Thoracic aorta (tissue), 2 donors: ENCODE measurements at regions not wholly inside any gene's neighbourhood (a gene's known extent, or its start where the extent isn't known, plus 50 kb on each side); places are given as distances from the start of the nearest gene placed in this dataset.

Experiments
- ATAC-seq: fragments of 150-250 bp; one replicate; pipeline ENCODE4 v1.8.0; 2017; ENCODE audit warnings: low read depth; ENCODE audit not compliant: insufficient number of reproducible peaks, low FRiP score
- DNase-seq: peaks from one replicate; pipeline ENCODE4 v3.0.0-alpha.2; 2020; ENCODE audit warnings: low spot score
- H3K27ac ChIP-seq, 2 donors: fragments of 200-600 bp; sonication (generic); 1 replicate in 1 of 2; 2 replicates in 1 of 2; pipeline ENCODE4 v1.5.1; 2016; ENCODE audit warnings: mild to moderate bottlenecking in 2 of 2, moderate library complexity in 2 of 2
- H3K27me3 ChIP-seq: fragments of 200-600 bp; sonication (generic); replicated peaks from 2 replicates; pipeline ENCODE4 v1.6.0; 2016; ENCODE audit warnings: mild to moderate bottlenecking; ENCODE audit not compliant: insufficient read depth
- H3K36me3 ChIP-seq: fragments of 200-600 bp; sonication (generic); one replicate; pipeline ENCODE4 v1.5.1; 2016
- H3K4me1 ChIP-seq, 2 donors: fragments of 200-600 bp; sonication (generic); 1 replicate in 1 of 2; 2 replicates in 1 of 2; pipeline versions ENCODE4 v1.5.1 to v1.6.0; 2016; ENCODE audit warnings: low read depth in 2 of 2, mild to moderate bottlenecking in 1 of 2; ENCODE audit not compliant: control insufficient read depth in 1 of 2
- H3K4me3 ChIP-seq: fragments of 200-600 bp; sonication (generic); 2 replicates; pipeline ENCODE4 v1.5.1; 2016; ENCODE audit warnings: mild to moderate bottlenecking
- H3K9me3 ChIP-seq: fragments of 200-600 bp; sonication (generic); 2 replicates; pipeline ENCODE4 v1.5.1; 2016
- CTCF ChIP-seq: fragments of 200-600 bp; sonication (generic); IDR thresholded peaks from one replicate; pipeline ENCODE4 v1.5.1; 2019; ENCODE audit warnings: antibody characterized with exemption

DNA sequence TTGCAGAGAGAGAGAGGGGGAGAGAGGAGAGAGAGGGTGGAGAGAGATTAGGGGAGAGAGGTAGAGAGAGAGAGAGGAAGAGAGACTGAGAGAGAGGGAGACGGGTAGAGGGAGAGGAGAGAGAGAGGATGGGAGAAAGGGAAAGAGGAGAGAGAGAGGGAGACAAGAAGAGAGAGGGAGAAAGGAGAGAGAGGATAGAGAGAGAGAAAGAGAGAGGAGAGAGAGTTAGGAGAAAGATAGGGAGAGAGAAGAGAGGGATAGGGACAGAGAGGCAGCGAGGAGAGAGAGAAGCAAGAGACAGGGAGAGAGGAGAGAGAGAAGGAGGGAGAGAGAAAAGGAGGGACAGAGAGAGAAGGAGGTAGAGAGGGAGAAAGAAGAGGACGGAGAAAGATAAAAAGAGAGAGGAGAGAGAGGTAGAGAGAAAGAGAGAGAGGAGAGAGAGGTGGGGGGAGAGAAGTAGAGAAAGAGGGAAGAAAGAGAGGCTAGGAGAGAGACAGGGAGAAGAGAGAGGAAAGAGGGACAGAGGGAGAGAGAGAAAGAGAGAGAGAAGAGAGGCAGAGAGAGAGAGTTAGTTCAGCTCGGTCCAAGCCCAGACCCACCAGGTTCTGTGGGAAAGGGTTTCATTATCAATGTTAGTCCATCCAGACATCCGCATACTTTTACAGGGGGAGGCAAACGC is 399.3 kb downstream of the ZSWIM6 start:
- Histone ChIP-seq H3K9me3 (no peaks in the 10 kb centered on the region), H3K27me3 (no peaks in the 10 kb centered on the region), H3K36me3 (no peaks in the 10 kb centered on the region), H3K27ac (no peak overlapping the region), H3K4me1 (no peaks in the 10 kb centered on the region), H3K4me3 (no peak overlapping the region)
- no peak for TF ChIP-seq CTCF
- ATAC-seq (no peak), DNase-seq (no peak)

DNA sequence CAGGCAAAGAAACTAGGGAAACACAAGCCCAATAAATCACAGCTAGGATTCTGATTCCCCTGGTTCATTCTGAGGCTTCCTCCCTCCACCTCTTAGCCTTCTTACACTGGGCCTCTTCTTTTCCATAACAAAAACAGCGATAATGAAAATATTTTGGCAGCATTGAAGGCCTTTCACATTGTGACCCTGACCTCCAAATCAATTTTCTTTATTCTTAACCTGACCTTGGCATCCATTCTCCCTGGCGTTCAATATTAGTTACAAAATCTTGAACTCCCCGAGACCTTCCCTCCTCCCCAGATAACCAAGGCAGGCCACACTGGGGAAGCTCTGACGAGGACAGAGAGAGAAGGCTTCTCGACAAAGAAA is 399.9 kb downstream of the ZSWIM6 start:
- no peak overlapping the region for H3K27ac ChIP-seq
- H3K9me3 ChIP-seq: no peaks in the 10 kb centered on the region
- no peak for TF ChIP-seq CTCF
- DNase-seq: no peak
- peak overlapping the region; percentile 48 for H3K4me3 ChIP-seq
- no peak for ATAC-seq
- H3K27me3 ChIP-seq: no peaks in the 10 kb centered on the region
- no peaks in the 10 kb centered on the region for H3K36me3 ChIP-seq
- no peaks in the 10 kb centered on the region for H3K4me1 ChIP-seq

DNA sequence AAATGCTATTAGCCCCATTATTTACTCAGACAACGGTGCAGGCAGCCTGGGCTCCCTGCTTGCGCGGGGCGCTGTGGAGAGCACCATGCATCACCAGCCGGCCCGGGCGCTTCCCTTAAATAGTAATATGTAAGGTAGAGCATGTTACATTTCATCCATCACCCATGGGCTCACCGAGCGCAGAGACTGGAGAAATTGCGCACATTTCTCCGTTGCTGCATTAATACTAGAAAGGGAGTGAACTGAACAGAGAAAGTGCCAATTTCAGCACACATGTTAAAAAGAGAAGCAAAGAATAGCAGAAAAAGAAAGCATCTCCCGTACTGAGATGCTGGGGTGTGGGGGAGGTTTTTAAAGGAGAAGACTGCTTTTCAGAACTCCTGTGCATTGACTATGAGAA is 400.3 kb downstream of the ZSWIM6 start:
- no peak overlapping the region for H3K27ac ChIP-seq
- peak overlapping the region; percentile 48 for H3K4me3 ChIP-seq
- ATAC-seq: no peak
- H3K36me3 ChIP-seq: no peaks in the 10 kb centered on the region
- TF ChIP-seq CTCF: no peak
- H3K27me3 ChIP-seq: no peaks in the 10 kb centered on the region
- H3K4me1 ChIP-seq: no peaks in the 10 kb centered on the region
- DNase-seq: no peak
- H3K9me3 ChIP-seq: no peaks in the 10 kb centered on the region

DNA sequence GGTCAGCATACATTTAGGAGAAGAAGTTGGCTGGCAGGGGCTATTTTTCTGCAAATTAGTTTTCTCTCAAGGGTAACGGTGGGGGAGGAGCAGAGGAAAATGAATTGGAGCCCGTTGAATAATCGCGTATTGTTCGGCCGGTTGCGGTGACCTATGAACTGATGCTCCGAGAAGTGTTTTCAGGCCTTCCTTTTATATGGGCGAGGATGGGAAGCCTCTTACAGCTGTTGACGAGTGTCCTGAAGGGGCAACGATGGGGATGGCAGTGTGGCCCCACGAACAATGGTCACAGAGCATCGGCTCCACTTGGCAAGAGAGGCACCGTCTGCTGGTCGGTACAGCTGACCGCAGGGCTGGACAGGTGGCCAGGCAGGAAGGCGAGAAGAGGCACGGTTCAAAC is 400.7 kb downstream of the ZSWIM6 start:
- DNase-seq: no peak
- Histone ChIP-seq H3K27ac (no peak overlapping the region), H3K9me3 (no peaks in the 10 kb centered on the region), H3K36me3 (no peaks in the 10 kb centered on the region), H3K27me3 (no peaks in the 10 kb centered on the region), H3K4me1 (no peaks in the 10 kb centered on the region), H3K4me3 (peak overlapping the region; percentile 48)
- no peak for ATAC-seq
- no peak for TF ChIP-seq CTCF

DNA sequence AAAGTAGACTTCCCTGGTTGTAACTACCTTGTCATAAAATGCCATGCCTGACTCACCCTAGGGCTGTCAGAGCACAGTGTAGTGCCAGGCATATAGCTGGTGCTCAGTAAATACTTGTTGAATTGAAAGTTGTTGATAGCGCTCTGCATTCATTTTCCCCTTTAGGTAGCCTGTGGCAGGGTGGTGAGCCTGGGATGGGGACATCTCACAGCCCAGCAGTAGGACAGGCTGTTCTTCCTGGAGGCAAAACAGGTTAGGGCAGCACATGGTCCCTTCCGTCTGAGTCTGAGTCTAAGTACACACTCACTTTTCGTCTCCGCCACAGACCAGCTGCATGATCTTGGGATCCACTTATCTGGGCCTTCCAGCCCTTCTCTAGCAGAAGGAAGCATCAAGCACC is 401.9 kb downstream of the ZSWIM6 start:
- no peak for DNase-seq
- Histone ChIP-seq H3K4me1 (no peaks in the 10 kb centered on the region), H3K27ac (no peak overlapping the region), H3K36me3 (no peaks in the 10 kb centered on the region), H3K27me3 (no peaks in the 10 kb centered on the region), H3K9me3 (no peaks in the 10 kb centered on the region), H3K4me3 (no peak overlapping the region)
- no peak for ATAC-seq
- TF ChIP-seq CTCF: no peak
